ENCODE measurements at regions not wholly inside any gene's neighbourhood (a gene's known extent, or its start where the extent isn't known, plus 50 kb on each side); places are given as distances from the start of the nearest gene placed in this dataset.

GRCh38 chr11:11760838-11761237 is 80.9 kb upstream of the USP47 start:
- no peak for DNase-seq
- TF ChIP-seq POLR2A (IDR thresholded peaks at IDR 0.05) (no peak), CTCF (IDR thresholded peaks at IDR 0.05) (no peak)
- Histone ChIP-seq H3K27me3 (no peaks in the 10 kb centered on the region), H3K27ac (no peak overlapping the region), H3K4me1 (no peaks in the 10 kb centered on the region), H3K4me3 (no peak overlapping the region), H3K36me3 (replicated peaks in 1 of 2; ENCODE audit: insufficient read depth in 1 of 2, low read depth in 2 of 2) (no peaks in the 10 kb centered on the region), H3K9me3 (no peaks in the 10 kb centered on the region)
- intact Hi-C loops (cut with DNase I) = no loop called here
- no peak for ATAC-seq
- 68 to 69% methylated on average over 2 of the region's 2 CpGs for WGBS, 2 donors

- 64 to 71% methylated on average over 8 of the region's 8 CpGs for WGBS, 2 donors
- ATAC-seq = no peak
- intact Hi-C loops (cut with DNase I) = no loop called here
- Histone ChIP-seq H3K36me3 (replicated peaks in 1 of 2; ENCODE audit: insufficient read depth in 1 of 2, low read depth in 2 of 2) (no peaks in the 10 kb centered on the region), H3K4me3 (no peak overlapping the region), H3K27ac (no peak overlapping the region), H3K9me3 (no peaks in the 10 kb centered on the region), H3K4me1 (no peaks in the 10 kb centered on the region), H3K27me3 (no peaks in the 10 kb centered on the region)
- no peak for TF ChIP-seq POLR2A (IDR thresholded peaks at IDR 0.05)
- no peak for TF ChIP-seq CTCF (IDR thresholded peaks at IDR 0.05)
- no peak for DNase-seq
Observed at GRCh38 chr11:11758603-11759196, 83.1 kb upstream of the USP47 start.

GRCh38 chr11:11757909-11758308 is 83.9 kb upstream of the USP47 start:
- WGBS, 2 donors = 69 to 79% methylated on average over 3 of the region's 3 CpGs
- ATAC-seq = no peak
- Histone ChIP-seq H3K27ac (no peak overlapping the region), H3K27me3 (no peaks in the 10 kb centered on the region), H3K4me3 (no peak overlapping the region), H3K36me3 (replicated peaks in 1 of 2; ENCODE audit: insufficient read depth in 1 of 2, low read depth in 2 of 2) (no peaks in the 10 kb centered on the region), H3K9me3 (no peaks in the 10 kb centered on the region), H3K4me1 (no peaks in the 10 kb centered on the region)
- TF ChIP-seq CTCF (IDR thresholded peaks at IDR 0.05) (no peak), POLR2A (IDR thresholded peaks at IDR 0.05) (no peak)
- intact Hi-C loops (cut with DNase I) = no loop called here
- DNase-seq = no peak

- no peaks in the 10 kb centered on the region for H3K9me3 ChIP-seq
- no peak for DNase-seq
- no peaks in the 10 kb centered on the region for H3K36me3 ChIP-seq (replicated peaks in 1 of 2; ENCODE audit: insufficient read depth in 1 of 2, low read depth in 2 of 2)
- 75 to 86% methylated on average over 3 of the region's 3 CpGs for WGBS, 2 donors
- H3K27me3 ChIP-seq = no peaks in the 10 kb centered on the region
- H3K4me3 ChIP-seq = no peak overlapping the region
- H3K27ac ChIP-seq = no peak overlapping the region
- TF ChIP-seq CTCF (IDR thresholded peaks at IDR 0.05) (no peak), POLR2A (IDR thresholded peaks at IDR 0.05) (no peak)
- ATAC-seq = no peak
- intact Hi-C loops (cut with DNase I) = no loop called here
- H3K4me1 ChIP-seq = no peaks in the 10 kb centered on the region
Observed at GRCh38 chr11:11756718-11757117, 85.1 kb upstream of the USP47 start.

- Histone ChIP-seq H3K4me1 (no peaks in the 10 kb centered on the region), H3K4me3 (no peak overlapping the region), H3K9me3 (no peaks in the 10 kb centered on the region), H3K27ac (no peak overlapping the region), H3K27me3 (no peaks in the 10 kb centered on the region), H3K36me3 (replicated peaks in 1 of 2; ENCODE audit: insufficient read depth in 1 of 2, low read depth in 2 of 2) (no peaks in the 10 kb centered on the region)
- WGBS, 2 donors = 66 to 75% methylated on average over 5 of the region's 5 CpGs
- ATAC-seq (no peak), DNase-seq (no peak)
- TF ChIP-seq POLR2A (IDR thresholded peaks at IDR 0.05) (no peak), CTCF (IDR thresholded peaks at IDR 0.05) (no peak)
- intact Hi-C loops (cut with DNase I) = no loop called here
Observed at GRCh38 chr11:11755871-11756270, 85.9 kb upstream of the USP47 start.
